ENCODE measurements at regions not wholly inside any gene's neighbourhood (a gene's known extent, or its start where the extent isn't known, plus 50 kb on each side); places are given as distances from the start of the nearest gene placed in this dataset.

DNA sequence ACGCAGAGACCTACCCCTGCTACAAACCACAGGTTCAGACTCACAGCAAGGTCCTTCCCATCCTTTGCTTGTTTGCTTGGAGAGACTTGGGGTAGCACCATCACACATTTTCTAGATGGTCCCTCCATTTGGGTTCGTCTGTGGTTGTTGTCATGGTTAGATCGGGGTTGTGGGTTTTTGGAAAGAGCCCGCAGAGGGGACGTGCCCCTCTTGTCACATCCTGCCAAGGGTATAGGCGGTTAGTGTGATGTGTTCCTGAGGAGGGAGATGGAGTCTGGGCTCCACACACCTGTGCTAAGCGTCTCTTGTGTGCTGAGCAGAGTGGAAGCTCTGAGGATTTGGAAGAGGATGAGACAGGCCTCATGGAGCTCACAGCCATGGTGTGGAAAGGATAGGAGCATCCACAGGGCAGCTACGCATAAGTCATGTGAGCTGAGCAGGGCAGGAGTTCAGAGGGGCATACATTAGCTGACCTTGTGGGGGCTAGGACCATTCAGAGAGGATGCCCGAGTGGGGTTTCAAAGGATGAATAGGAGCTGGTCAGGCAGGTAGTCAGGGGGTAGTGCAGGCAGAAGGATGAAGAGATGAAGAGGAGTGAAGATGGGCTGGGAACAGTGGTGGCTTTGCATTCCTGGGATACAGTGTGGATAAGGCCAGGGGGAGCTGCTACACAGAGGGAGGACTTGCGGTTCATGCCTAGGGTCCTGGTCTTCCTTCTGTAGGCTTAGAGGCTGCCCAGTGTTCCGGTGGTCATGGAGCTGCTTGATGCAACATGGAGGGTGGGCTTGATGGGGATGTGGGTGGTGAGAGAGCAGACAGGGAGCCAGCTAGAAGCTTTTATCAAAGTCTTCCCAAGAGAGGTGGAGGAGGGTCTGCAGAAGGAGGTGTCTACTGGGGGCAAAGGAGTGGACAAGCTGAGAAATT, 62.9 kb downstream of the ACKR3 start:
- H3K4me3 ChIP-seq (ENCODE audit: low read depth, low read length): no peak overlapping the region
- H3K27me3 ChIP-seq (ENCODE audit: control insufficient read depth, insufficient read depth, low read length): no peaks in the 10 kb centered on the region
- Mint-ChIP-seq H3K36me3 (no peaks in the 10 kb centered on the region), H3K9me3 (peaks cover 0 to 1% (median 0%) of the 10 kb centered on the region in 7 donors), H3K27ac (no peak overlapping the region), H3K27me3 (no peaks in the 10 kb centered on the region), H3K4me3 (no peak overlapping the region), H3K4me1 (no peaks in the 10 kb centered on the region)
- H3K27ac ChIP-seq (ENCODE audit: insufficient read depth, low read length, poor library complexity, severe bottlenecking): no peak overlapping the region
- H3K36me3 ChIP-seq (ENCODE audit: control insufficient read depth, insufficient read depth, low read length): no peaks in the 10 kb centered on the region
- ATAC-seq (ENCODE audit: low read depth in 2 of 2) (no peak), DNase-seq (no peak)
- H3K9me3 ChIP-seq (ENCODE audit: control insufficient read depth in 2 of 2, low read length in 2 of 2): no peaks in the 10 kb centered on the region
- no peaks in the 10 kb centered on the region for H3K4me1 ChIP-seq (ENCODE audit: control insufficient read depth, insufficient read depth, low read length, poor library complexity, severe bottlenecking)

DNA sequence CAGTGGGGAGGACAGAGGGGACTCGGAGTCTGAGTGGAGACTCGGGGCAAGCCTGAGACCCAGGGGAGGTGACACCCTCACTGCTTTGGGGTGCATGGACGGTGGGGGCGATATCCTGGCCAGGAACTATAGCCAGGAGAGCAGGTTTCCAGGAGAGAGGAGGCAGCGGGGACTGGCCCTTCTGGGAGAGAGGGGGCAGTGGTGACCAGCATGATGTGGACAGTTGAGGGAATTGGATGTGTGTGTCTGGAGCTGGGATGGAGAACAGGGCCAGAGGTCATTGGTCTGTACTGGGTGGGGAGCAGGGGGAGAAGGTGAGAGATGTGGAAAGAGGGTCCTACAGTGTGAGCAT, 63.6 kb downstream of the ACKR3 start:
- no peak for DNase-seq
- no peaks in the 10 kb centered on the region for H3K4me1 ChIP-seq (ENCODE audit: control insufficient read depth, insufficient read depth, low read length, poor library complexity, severe bottlenecking)
- ATAC-seq (ENCODE audit: low read depth in 2 of 2): no peak
- no peak overlapping the region for H3K27ac Mint-ChIP-seq
- H3K27me3 ChIP-seq (ENCODE audit: control insufficient read depth, insufficient read depth, low read length): no peaks in the 10 kb centered on the region
- H3K4me1 Mint-ChIP-seq: no peaks in the 10 kb centered on the region
- H3K36me3 Mint-ChIP-seq: no peaks in the 10 kb centered on the region
- H3K36me3 ChIP-seq (ENCODE audit: control insufficient read depth, insufficient read depth, low read length): no peaks in the 10 kb centered on the region
- H3K4me3 ChIP-seq (ENCODE audit: low read depth, low read length): no peak overlapping the region
- no peak overlapping the region for H3K4me3 Mint-ChIP-seq
- H3K27me3 Mint-ChIP-seq: no peaks in the 10 kb centered on the region
- no peaks in the 10 kb centered on the region for H3K9me3 ChIP-seq (ENCODE audit: control insufficient read depth in 2 of 2, low read length in 2 of 2)
- H3K27ac ChIP-seq (ENCODE audit: insufficient read depth, low read length, poor library complexity, severe bottlenecking): no peak overlapping the region
- peaks cover 0 to 1% (median 0%) of the 10 kb centered on the region in 7 donors for H3K9me3 Mint-ChIP-seq

DNA sequence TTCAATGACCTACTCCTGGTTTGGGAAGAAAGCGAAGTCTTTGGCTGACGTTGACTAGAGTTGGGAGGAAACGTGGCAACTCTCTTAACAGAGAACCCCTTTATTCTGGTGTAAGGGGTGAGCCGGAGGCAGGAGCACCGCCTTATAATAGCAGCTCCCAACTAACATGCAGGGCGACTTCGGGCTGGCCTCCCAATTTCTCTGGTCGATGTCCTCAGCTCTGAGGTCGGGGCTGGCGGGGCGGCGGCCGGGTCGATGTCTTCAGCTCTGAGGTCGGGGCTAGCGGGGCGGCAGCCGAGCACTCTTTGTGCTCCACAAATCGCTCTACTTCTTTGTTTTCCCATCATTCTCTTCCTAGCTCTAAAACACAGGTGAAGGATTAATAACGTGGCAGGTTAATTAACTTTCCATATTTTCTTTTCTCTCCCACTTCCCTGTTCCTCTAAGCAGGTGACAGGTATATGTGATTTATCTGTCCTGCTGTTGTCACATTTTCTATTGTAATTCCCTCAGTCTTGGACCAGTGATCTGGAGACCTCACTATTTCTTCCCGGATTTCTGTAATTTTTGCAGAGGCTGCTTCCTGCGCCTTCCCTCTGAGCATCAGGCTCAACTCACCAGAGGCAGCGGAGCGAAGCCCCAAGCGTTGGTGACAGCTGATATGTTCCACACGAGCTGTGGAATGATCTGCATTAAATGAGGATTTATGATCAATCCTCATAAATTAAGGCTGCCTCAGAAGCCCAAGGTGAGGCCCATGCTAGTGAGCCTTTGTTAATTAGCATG, 64.3 kb downstream of the ACKR3 start:
- H3K4me3 Mint-ChIP-seq: no peak overlapping the region

DNA sequence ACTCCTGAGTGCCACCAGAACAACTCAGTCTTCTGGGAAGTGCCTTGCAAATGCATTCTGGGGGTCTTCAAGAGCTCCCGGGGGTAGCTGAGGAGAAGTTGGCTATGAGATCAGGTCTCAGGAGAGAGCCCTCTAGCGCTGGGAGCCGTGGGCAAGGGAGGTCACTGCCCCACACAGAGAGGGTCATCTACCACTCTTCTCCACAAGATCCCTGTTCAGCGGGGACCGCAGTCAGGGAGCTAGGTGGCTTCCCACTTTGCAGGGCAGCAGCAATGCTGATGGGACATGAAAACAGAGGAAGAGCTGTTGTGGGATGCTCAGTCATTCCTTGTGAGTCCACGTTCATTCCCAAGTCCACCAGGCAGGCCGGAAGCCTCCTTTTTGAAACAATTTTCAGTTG, 66.6 kb downstream of the ACKR3 start:
- no peaks in the 10 kb centered on the region for H3K27me3 ChIP-seq (ENCODE audit: control insufficient read depth, insufficient read depth, low read length)
- H3K4me1 ChIP-seq (ENCODE audit: control insufficient read depth, insufficient read depth, low read length, poor library complexity, severe bottlenecking): no peaks in the 10 kb centered on the region
- H3K36me3 Mint-ChIP-seq: no peaks in the 10 kb centered on the region
- DNase-seq: no peak
- no peak for ATAC-seq (ENCODE audit: low read depth in 2 of 2)
- no peaks in the 10 kb centered on the region for H3K9me3 ChIP-seq (ENCODE audit: control insufficient read depth in 2 of 2, low read length in 2 of 2)
- no peak overlapping the region for H3K4me3 ChIP-seq (ENCODE audit: low read depth, low read length)
- no peak overlapping the region for H3K4me3 Mint-ChIP-seq
- no peaks in the 10 kb centered on the region for H3K4me1 Mint-ChIP-seq
- no peak overlapping the region for H3K27ac Mint-ChIP-seq
- no peaks in the 10 kb centered on the region for H3K27me3 Mint-ChIP-seq
- H3K9me3 Mint-ChIP-seq: peaks cover 0 to 5% (median 1%) of the 10 kb centered on the region in 7 donors
- no peaks in the 10 kb centered on the region for H3K36me3 ChIP-seq (ENCODE audit: control insufficient read depth, insufficient read depth, low read length)
- no peak overlapping the region for H3K27ac ChIP-seq (ENCODE audit: insufficient read depth, low read length, poor library complexity, severe bottlenecking)

More for the DNA sequence above, 64.3 kb downstream of the ACKR3 start:
- no peaks in the 10 kb centered on the region for H3K9me3 ChIP-seq (ENCODE audit: control insufficient read depth in 2 of 2, low read length in 2 of 2)
- no peak overlapping the region for H3K27ac ChIP-seq (ENCODE audit: insufficient read depth, low read length, poor library complexity, severe bottlenecking)
- H3K36me3 ChIP-seq (ENCODE audit: control insufficient read depth, insufficient read depth, low read length): no peaks in the 10 kb centered on the region
- Mint-ChIP-seq H3K9me3 (peaks cover 0 to 1% (median 0%) of the 10 kb centered on the region in 7 donors), H3K4me1 (no peaks in the 10 kb centered on the region), H3K36me3 (no peaks in the 10 kb centered on the region), H3K27ac (no peak overlapping the region), H3K27me3 (no peaks in the 10 kb centered on the region)
- H3K27me3 ChIP-seq (ENCODE audit: control insufficient read depth, insufficient read depth, low read length): no peaks in the 10 kb centered on the region
- no peak for ATAC-seq (ENCODE audit: low read depth in 2 of 2)
- no peaks in the 10 kb centered on the region for H3K4me1 ChIP-seq (ENCODE audit: control insufficient read depth, insufficient read depth, low read length, poor library complexity, severe bottlenecking)
- DNase-seq: no peak
- no peak overlapping the region for H3K4me3 ChIP-seq (ENCODE audit: low read depth, low read length)

DNA sequence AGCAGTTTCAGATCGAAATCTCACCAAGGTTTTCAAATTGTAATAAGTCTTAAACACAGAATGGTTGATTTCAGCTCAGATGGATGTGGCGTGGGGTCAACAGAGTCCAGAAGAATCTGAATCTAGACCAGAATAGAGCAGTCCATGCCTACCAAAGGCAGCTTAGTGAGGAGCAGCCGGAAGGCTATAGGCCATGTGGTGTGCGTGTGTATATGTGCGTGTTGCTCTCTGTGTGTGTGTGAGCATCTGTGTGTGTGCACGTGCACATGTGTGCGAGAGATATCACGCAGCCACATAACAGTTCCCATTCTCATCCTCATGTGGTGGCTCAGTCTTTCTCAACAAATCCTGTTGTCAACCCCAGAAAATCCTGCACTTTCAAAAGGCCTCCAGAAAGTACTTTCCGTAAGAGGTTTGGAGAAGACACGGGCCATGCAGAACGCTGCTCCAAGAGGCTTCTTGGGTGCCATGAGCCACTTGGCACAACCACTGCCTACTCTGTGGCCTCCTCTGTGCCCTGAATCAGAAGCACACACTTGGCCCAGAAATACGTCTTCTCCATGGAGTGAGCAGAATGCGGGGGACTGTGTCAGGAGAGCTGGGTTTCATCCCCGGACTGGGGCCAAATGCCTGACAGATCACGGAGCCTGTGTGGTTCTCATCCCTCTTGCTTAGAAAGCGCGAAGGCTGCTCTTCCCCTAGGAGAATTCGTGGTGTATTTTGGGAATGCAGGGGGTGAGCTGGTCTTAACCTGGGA, 67.3 kb downstream of the ACKR3 start:
- ATAC-seq (ENCODE audit: low read depth in 2 of 2) (no peak), DNase-seq (no peak)
- H3K4me1 Mint-ChIP-seq: no peaks in the 10 kb centered on the region
- Histone ChIP-seq H3K36me3 (ENCODE audit: control insufficient read depth, insufficient read depth, low read length) (no peaks in the 10 kb centered on the region), H3K9me3 (ENCODE audit: control insufficient read depth in 2 of 2, low read length in 2 of 2) (no peaks in the 10 kb centered on the region), H3K4me3 (ENCODE audit: low read depth, low read length) (no peak overlapping the region), H3K27ac (ENCODE audit: insufficient read depth, low read length, poor library complexity, severe bottlenecking) (no peak overlapping the region), H3K4me1 (ENCODE audit: control insufficient read depth, insufficient read depth, low read length, poor library complexity, severe bottlenecking) (no peaks in the 10 kb centered on the region), H3K27me3 (ENCODE audit: control insufficient read depth, insufficient read depth, low read length) (no peaks in the 10 kb centered on the region)
- H3K27me3 Mint-ChIP-seq: no peaks in the 10 kb centered on the region
- H3K4me3 Mint-ChIP-seq: no peak overlapping the region
- no peak overlapping the region for H3K27ac Mint-ChIP-seq
- no peaks in the 10 kb centered on the region for H3K36me3 Mint-ChIP-seq
- peaks cover 0 to 5% (median 1%) of the 10 kb centered on the region in 7 donors for H3K9me3 Mint-ChIP-seq

DNA sequence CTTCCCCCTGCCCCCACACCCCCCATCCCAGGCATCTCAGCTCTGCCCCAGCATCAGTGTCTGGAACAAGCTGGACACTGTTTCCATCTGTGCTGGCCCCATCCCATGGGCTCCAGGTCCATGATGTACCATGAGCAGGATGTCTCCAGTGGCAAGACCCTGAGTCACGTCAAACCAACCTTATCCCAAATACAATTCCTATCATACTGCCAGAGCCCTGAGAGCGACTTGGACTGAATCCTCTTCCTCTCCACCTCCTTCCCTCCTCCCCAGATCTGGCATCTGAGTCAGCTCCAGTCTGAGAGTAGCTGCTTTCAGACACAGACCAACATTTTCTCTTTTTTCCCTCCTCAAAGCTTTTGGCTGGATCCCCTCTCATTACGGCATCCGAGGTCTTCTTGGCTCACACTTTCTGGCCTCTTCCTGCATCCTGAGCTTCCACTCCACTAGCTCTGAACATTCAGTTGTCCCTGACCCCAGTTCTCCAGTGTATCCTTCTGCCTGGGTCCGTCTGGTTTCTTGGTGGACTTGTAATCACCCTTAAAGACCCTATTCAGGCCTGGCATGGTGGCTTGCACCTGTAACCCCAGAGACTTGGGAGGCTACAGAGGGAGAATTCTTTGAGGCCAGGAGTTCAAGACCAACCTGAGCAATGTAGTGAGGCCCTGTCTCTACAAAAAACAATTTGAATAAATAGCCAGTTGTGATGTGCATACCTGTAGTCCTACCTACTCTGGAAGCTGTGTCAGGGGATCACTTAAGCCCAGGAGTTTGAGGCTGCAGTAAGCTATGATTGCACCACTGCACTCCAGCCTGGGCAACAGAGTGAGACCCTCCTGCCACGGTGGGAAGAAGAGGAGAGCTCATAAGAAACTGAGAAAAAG, 68.3 kb downstream of the ACKR3 start:
- no peak for DNase-seq
- no peaks in the 10 kb centered on the region for H3K27me3 ChIP-seq (ENCODE audit: control insufficient read depth, insufficient read depth, low read length)
- Mint-ChIP-seq H3K36me3 (no peaks in the 10 kb centered on the region), H3K4me3 (no peak overlapping the region), H3K9me3 (peaks cover 0 to 5% (median 1%) of the 10 kb centered on the region in 7 donors), H3K27me3 (no peaks in the 10 kb centered on the region), H3K4me1 (no peaks in the 10 kb centered on the region), H3K27ac (no peak overlapping the region)
- ATAC-seq (ENCODE audit: low read depth in 2 of 2): no peak
- H3K9me3 ChIP-seq (ENCODE audit: control insufficient read depth in 2 of 2, low read length in 2 of 2): no peaks in the 10 kb centered on the region
- H3K4me1 ChIP-seq (ENCODE audit: control insufficient read depth, insufficient read depth, low read length, poor library complexity, severe bottlenecking): no peaks in the 10 kb centered on the region
- H3K27ac ChIP-seq (ENCODE audit: insufficient read depth, low read length, poor library complexity, severe bottlenecking): no peak overlapping the region
- H3K4me3 ChIP-seq (ENCODE audit: low read depth, low read length): no peak overlapping the region
- no peaks in the 10 kb centered on the region for H3K36me3 ChIP-seq (ENCODE audit: control insufficient read depth, insufficient read depth, low read length)

DNA sequence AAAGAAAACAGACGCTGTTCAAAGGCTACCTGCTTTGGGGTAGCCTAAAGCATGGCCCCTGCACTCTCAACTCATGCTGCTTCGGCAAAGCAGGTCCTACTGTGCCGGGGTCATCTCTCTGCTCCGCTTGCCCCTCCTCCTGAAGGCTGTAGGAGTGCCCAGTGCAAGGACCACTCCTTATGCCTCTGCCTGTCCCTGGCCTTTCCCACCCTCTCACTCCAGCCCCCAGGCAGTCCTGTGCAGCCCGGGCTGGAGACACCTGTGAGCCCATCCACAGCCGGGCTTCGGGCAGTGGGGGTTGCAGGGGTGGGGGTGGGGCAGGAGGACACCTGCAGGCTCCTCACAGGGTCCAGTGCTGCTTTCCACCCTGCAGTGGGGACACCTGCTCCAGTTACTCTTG, 69.1 kb downstream of the ACKR3 start:
- ATAC-seq (ENCODE audit: low read depth in 2 of 2): no peak
- H3K27me3 Mint-ChIP-seq: no peaks in the 10 kb centered on the region

More for the DNA sequence above, 69.1 kb downstream of the ACKR3 start:
- Mint-ChIP-seq H3K4me1 (no peaks in the 10 kb centered on the region), H3K9me3 (peaks cover 0 to 5% (median 1%) of the 10 kb centered on the region in 7 donors), H3K4me3 (no peak overlapping the region), H3K27ac (no peak overlapping the region), H3K36me3 (no peaks in the 10 kb centered on the region)
- Histone ChIP-seq H3K4me3 (ENCODE audit: low read depth, low read length) (no peak overlapping the region), H3K4me1 (ENCODE audit: control insufficient read depth, insufficient read depth, low read length, poor library complexity, severe bottlenecking) (no peaks in the 10 kb centered on the region), H3K27ac (ENCODE audit: insufficient read depth, low read length, poor library complexity, severe bottlenecking) (no peak overlapping the region), H3K36me3 (ENCODE audit: control insufficient read depth, insufficient read depth, low read length) (no peaks in the 10 kb centered on the region), H3K9me3 (ENCODE audit: control insufficient read depth in 2 of 2, low read length in 2 of 2) (no peaks in the 10 kb centered on the region), H3K27me3 (ENCODE audit: control insufficient read depth, insufficient read depth, low read length) (no peaks in the 10 kb centered on the region)
- DNase-seq: no peak

Measured in CD4-positive, CD25-positive, alpha-beta regulatory T cell (primary cell).